Mesodermal cell (in vitro differentiated cells): ENCODE measurements at regions not wholly inside any gene's neighbourhood (a gene's known extent, or its start where the extent isn't known, plus 50 kb on each side); places are given as distances from the start of the nearest gene placed in this dataset.
"Not testable (repeated sequence)": the region's sequence is repeated elsewhere in the genome, so short reads cannot be mapped to it uniquely, and the experiment has no call there.

Experiments
- H3K27ac ChIP-seq: 2 replicates; pipeline ENCODE4 v1.7.0; 2013; ENCODE audit warnings: mild to moderate bottlenecking, low read depth, low read length, moderate library complexity; ENCODE audit not compliant: severe bottlenecking
- H3K36me3 ChIP-seq: 2 replicates; pipeline ENCODE4 v1.7.1; 2013; ENCODE audit warnings: mild to moderate bottlenecking, low read length, moderate library complexity; ENCODE audit not compliant: control insufficient read depth, insufficient read depth
- H3K4me1 ChIP-seq: one replicate; pipeline ENCODE4 v1.7.1; 2013; ENCODE audit warnings: mild to moderate bottlenecking, low read length; ENCODE audit not compliant: insufficient read depth, control insufficient read depth, poor library complexity, severe bottlenecking
- H3K4me3 ChIP-seq: 2 replicates; pipeline ENCODE4 v1.7.0; 2013; ENCODE audit warnings: low read length, control low read depth, mild to moderate bottlenecking; ENCODE audit not compliant: insufficient read depth, poor library complexity, severe bottlenecking; ENCODE audit errors: extremely low read depth
- H3K9me3 ChIP-seq: 2 replicates; pipeline ENCODE4 v1.7.1; 2013; ENCODE audit warnings: mild to moderate bottlenecking, low read length, moderate library complexity; ENCODE audit not compliant: control insufficient read depth
- WGBS, 2 experiments: methylation state at CpG; one replicate each; pipeline ENCODE4 v1.1.5; 2013; ENCODE audit warnings: missing lambda C conversion rate in 2 of 2; ENCODE audit not compliant: insufficient coverage in 2 of 2; 5-methylcytosine and 5-hydroxymethylcytosine counted together

DNA sequence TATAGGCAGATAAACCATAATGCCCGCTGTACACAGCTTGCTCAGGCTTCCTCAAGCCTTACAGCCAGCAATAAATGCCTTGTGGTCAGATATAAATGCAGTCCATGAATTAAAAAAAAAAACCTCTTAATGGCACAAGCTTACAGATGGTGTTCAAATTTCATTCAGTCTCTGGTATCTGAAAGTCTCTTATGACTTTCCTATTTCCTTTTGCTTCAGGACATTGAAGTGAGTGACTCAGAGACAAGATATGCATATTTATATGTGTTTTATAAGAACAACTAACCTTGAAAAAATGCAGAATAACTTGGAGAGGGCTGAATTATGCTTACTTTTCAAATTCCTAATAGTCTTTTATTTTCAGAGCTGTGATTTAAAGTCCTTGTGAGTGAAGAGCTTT, 426.9 kb upstream of the MIS18BP1 start:
- WGBS, 2 experiments, result no CpG with 5 or more reads among the region's 1 CpG
- H3K9me3 ChIP-seq, result no peaks in the 10 kb centered on the region
- no peaks in the 10 kb centered on the region for H3K36me3 ChIP-seq
- H3K4me3 ChIP-seq, result no peak overlapping the region
- no peak overlapping the region for H3K27ac ChIP-seq
- no peaks in the 10 kb centered on the region for H3K4me1 ChIP-seq

DNA sequence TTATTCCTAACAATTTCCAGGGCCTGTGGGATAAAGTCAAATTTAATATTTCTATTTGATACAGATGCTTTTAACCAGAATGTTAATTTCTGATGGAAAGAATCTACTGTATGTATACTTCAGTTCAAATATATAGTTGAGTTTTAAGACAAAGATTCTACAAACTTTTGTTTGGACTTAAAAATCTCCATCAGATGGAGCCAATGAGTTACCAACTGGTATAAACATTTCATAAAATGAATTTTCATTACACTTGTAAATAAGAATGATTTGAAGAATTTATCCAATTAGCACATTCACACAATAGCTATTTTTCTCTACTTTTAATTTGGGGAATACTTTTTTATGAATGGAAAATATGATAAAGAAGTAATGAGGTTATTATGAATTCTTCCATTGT, 425.2 kb upstream of the MIS18BP1 start:
- Histone ChIP-seq H3K4me1 (no peaks in the 10 kb centered on the region), H3K4me3 (no peak overlapping the region), H3K27ac (no peak overlapping the region), H3K36me3 (no peaks in the 10 kb centered on the region), H3K9me3 (no peaks in the 10 kb centered on the region)

DNA sequence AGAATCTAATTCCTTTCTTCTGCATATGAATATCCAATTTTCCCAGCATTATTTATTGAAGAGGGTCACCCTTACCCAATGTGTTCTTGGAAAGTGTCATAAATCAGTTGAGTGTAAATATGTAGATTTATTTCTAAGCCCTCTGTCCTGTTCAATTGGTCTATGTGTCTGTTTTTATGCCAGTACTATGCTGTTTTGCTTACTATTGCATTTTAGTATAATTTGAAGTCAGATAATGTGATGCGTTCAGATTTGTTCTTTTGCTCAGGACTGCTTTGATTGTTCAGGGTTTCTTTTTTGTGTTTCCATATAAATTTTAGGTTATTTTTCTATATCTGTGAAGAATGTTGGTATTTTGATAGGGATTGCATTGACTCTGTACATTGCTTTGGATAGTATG, 420.4 kb upstream of the MIS18BP1 start:
- Histone ChIP-seq H3K36me3 (no peaks in the 10 kb centered on the region), H3K4me3 (no peak overlapping the region), H3K4me1 (no peaks in the 10 kb centered on the region), H3K27ac (no peak overlapping the region), H3K9me3 (no peaks in the 10 kb centered on the region)
- WGBS, 2 experiments, result 83 to 100% methylated on average over 1 of the region's 1 CpG

DNA sequence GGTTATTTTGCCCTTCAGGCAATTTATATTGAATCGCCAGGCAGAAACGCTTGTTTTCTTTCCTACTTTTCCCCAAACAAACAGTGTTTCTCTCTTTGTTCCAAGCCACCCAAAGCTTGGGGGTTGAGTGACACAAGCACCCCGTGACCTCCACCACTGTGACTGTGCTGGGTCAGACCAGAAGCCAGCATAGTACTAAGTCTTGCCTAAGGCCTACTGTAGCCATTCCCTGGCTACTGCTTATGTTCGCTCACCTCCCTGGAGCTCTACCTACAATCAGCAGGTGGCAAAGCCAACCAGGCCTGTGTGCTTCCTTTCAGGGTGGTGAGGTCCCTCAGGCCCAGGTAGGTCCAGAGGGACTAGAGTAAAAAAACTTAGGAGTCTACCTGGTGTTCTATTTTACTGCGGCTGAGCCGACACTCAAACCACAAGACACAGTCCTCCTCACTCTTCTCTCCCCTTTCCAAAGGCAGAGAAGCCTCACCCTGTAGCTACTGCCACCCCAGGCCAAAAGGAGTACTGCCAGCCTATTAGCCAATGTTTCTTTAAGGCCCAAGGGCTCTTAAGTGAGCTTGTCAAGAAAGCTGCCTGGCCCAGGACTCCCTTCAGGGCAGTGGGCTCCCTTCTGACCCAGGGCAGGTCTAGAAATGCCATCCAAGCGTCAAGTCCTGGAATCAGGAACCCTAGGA, 411.8 kb upstream of the MIS18BP1 start:
- 84 to 89% methylated on average over 6 to 7 of the region's 7 CpGs for WGBS, 2 experiments
- H3K27ac ChIP-seq, result no peak overlapping the region
- no peak overlapping the region for H3K4me3 ChIP-seq
- no peaks in the 10 kb centered on the region for H3K9me3 ChIP-seq
- H3K4me1 ChIP-seq, result no peaks in the 10 kb centered on the region
- no peaks in the 10 kb centered on the region for H3K36me3 ChIP-seq

DNA sequence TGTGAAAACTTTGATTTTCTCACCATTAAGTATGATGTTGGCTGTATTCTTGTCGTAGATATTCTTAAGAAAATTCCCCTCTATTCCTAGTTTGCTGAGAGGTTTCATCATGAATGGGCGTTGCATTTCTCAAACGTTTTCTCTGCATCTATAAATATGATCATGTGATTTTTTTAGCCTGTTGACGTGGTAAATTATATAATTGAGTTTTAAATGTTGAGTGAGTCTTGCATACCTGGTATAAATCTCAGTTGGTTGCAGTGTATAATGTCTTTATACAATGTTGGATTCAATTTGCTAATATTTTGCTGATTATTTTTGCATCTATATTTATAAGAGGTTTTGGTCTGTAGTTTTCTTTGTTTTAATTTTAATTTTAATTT, 405.9 kb upstream of the MIS18BP1 start:
- no peaks in the 10 kb centered on the region for H3K4me1 ChIP-seq
- H3K27ac ChIP-seq, result no peak overlapping the region
- no peaks in the 10 kb centered on the region for H3K36me3 ChIP-seq
- H3K4me3 ChIP-seq, result no peak overlapping the region
- no CpG with 5 or more reads among the region's 4 CpGs for WGBS, 2 experiments
- H3K9me3 ChIP-seq, result no peaks in the 10 kb centered on the region

DNA sequence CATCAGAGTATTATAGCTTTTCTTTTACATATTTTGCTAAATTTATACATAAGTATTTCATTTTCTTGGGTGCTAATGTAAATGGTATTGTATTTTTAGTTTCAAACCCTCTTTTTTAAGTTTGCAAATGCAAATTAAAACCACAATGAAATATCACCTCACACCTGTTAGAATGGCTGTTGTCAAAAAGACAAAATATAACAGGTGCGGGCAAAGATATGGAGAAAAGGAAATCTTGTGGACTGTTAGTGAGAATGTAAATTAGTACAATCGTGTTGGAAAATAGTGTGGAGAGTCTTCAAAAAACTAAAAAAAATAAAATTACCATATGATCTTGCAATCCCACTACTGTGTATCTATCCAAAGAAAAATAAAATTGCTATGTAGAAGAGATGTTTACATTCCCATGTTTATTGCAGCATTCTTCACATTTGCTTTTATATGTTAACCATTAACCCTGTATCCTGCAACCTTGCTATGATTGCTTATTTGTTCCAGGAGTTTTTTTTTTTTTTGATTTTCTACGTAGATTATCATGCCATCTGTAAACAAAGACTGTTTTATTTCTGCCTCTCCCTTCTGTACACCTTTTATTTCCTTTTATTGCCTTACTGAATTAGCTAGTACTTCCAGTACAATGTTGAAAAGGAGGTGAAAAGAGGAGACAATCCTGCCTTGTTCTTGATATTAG, 405.4 kb upstream of the MIS18BP1 start:
- Histone ChIP-seq H3K4me3 (no peak overlapping the region), H3K4me1 (no peaks in the 10 kb centered on the region), H3K9me3 (no peaks in the 10 kb centered on the region), H3K36me3 (no peaks in the 10 kb centered on the region), H3K27ac (no peak overlapping the region)
- WGBS, 2 experiments, result no CpG with 5 or more reads among the region's 3 CpGs

DNA sequence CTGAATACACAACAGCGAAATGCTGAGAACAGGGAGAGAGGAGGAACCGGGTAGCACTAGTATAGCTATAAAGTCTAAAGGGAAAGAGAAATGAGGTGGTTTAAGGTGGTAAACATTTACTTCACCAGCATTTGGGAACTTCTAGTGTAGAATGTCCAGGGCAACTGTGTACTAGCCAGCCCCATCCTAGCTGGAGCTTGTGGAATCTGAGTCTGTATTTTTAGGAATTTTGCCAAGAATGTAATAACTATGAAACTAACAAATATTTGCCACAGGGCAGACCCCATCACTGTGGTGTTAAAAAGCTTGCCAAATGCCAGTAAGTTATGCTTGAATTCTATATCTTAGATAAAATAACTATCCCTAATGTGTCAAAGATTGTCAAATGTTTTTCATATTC, 398.9 kb upstream of the MIS18BP1 start:
- Histone ChIP-seq H3K4me1 (no peaks in the 10 kb centered on the region), H3K4me3 (no peak overlapping the region), H3K27ac (no peak overlapping the region), H3K36me3 (no peaks in the 10 kb centered on the region), H3K9me3 (no peaks in the 10 kb centered on the region)
- 90% methylated on average over 2 of the region's 2 CpGs; no CpG with 5 or more reads in 1 of the 2 experiments for WGBS, 2 experiments

DNA sequence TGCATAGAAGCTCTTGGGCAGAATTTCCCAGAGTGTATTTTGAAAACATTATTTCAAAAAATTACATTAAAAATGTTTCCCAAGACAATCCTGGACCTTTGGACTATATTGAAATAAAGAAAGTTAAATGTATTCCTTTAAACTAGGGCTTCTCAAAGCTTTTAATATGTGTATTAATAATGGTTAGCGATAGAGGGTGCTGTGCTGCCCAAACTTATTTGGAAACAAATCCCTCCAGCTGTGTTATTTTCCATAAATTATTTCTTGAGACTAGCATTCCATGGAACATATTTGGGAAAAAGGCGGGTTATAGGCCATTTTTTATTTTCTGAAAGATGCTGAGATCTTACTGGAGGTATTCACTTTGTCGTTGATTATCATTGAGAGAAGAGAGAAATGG, 397.8 kb upstream of the MIS18BP1 start:
- Histone ChIP-seq H3K36me3 (no peaks in the 10 kb centered on the region), H3K4me3 (no peak overlapping the region), H3K27ac (no peak overlapping the region), H3K9me3 (no peaks in the 10 kb centered on the region), H3K4me1 (no peaks in the 10 kb centered on the region)
- 100% methylated on average over 2 of the region's 3 CpGs for WGBS, 2 experiments

DNA sequence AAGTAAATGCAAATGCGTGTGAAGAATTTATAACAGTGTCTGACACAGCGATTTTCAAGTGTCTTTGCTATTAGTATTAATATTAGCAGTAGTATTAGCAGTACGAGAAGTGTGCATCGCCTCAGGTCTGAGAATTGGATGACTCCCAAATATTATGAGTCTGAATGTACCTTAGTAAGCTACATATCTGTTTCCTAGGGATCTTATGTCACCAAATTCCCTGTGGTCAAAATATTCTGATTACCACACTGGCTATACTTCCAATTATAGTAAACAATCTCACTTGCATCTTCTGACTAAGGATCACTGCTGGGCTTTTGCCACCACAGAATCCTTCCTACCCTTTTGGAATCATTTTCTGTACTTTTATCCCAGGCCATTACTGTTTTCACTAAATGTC, 396.0 kb upstream of the MIS18BP1 start:
- Histone ChIP-seq H3K27ac (no peak overlapping the region), H3K36me3 (no peaks in the 10 kb centered on the region), H3K4me3 (no peak overlapping the region), H3K4me1 (no peaks in the 10 kb centered on the region), H3K9me3 (no peaks in the 10 kb centered on the region)
- WGBS, 2 experiments, result 62 to 100% methylated on average over 2 to 4 of the region's 4 CpGs

DNA sequence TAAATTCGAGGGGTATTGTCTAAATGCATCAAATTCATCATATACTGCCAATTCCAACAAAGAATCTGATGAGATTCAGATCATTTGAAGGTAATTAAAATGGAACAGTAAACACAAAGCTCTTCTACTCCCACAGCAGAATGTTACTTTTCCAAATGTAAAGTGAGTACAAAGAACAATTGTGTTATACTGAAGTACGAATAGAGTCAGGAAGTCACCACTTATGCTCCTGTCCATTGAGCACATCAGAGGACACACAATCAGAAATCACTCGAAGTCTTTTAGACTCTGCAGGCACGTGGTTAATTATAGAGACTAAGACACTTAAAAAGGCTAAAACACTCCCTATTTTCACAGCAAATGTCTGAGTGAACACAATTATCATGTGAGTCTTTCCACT, 388.5 kb upstream of the MIS18BP1 start:
- H3K4me3 ChIP-seq, result no peak overlapping the region
- H3K4me1 ChIP-seq, result no peaks in the 10 kb centered on the region
- H3K9me3 ChIP-seq, result no peaks in the 10 kb centered on the region
- H3K27ac ChIP-seq, result no peak overlapping the region
- H3K36me3 ChIP-seq, result no peaks in the 10 kb centered on the region
- 88% methylated on average over 2 of the region's 4 CpGs; no CpG with 5 or more reads in 1 of the 2 experiments for WGBS, 2 experiments

DNA sequence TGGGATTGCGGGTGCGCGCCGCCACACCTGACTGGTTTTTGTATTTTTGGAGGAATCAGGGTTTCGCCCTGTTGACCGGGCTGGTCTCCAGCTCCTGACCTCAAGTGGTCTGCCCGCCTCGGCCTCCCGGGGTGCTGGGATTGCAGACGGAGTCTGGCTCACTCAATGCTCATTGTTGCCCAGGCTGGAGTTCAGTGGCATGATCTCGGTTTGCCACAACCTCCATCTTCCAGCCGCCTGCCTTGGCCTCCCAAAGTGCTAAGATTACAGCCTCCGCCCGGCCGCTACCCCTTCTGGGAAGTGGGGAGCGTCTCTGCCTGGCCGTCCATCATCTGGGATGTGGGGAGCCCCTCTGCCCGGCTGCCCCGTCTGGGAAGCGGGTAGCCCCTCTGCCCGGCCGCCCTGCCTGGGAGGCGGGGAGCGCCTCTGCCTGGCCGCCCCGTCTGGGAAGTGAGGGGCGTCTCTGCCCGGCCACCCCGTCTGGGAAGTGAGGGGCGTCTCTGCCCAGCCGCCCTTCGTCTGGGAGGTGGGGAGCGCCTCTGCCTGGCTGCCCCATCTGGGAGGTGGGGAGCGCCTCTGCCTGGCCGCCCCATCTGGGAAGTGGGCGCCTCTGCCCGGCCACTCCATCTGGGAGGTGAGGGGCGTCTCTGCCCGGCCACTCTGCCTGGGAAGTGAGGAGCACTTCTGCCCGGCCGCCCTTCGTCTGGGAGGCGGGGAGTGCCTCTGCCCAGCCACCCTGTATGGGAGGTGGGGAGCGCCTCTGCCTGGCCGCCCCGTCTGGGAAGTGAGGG, 381.8 kb upstream of the MIS18BP1 start:
- H3K36me3 ChIP-seq, H3K4me1 ChIP-seq, H3K27ac ChIP-seq, H3K9me3 ChIP-seq, H3K4me3 ChIP-seq: not testable (repeated sequence)
- 92 to 96% methylated on average over 32 of the region's 46 CpGs for WGBS, 2 experiments
